CD4-positive, alpha-beta T cell treated with Interleukin-15 for 4 hours (primary cell): ENCODE measurements at regions not wholly inside any gene's neighbourhood (a gene's known extent, or its start where the extent isn't known, plus 50 kb on each side); places are given as distances from the start of the nearest gene placed in this dataset.
"Not testable (repeated sequence)": the region's sequence is repeated elsewhere in the genome, so short reads cannot be mapped to it uniquely, and the experiment has no call there.

Experiments
- DNase-seq: peaks from one replicate; pipeline ENCODE4 v3.0.0-alpha.2; 2020; ENCODE audit warnings: low spot score

DNA sequence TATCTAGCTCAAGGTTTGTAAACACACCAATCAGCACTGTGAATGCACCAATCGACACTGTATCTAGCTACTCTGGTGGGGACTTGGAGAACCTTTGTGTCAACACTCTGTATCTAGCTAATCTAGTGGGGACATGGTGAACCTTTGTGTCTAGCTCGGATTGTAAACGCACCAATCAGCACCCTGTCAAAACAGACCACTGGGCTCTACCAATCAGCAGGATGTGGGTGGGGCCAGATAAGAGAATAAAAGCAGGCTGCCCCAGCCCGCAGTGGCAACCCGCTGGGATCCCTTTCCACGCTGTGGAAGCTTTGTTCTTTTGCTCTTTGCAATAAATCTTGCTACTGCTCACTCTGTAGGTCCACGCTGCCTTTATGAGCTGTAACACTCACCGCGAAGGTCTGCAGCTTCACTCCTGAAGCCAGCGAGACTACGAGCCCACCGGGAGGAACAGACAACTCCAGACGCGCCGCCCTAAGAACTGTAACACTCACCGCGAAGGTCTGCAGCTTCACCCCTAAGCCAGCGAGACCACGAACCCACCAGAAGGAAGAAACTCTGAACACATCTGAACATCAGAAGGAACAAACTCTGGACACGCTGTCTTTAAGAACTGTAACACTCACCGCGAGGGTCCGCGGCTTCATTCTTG lies 128.5 kb downstream of the MRPL14 start:
- DNase-seq, result not testable (repeated sequence)

DNA sequence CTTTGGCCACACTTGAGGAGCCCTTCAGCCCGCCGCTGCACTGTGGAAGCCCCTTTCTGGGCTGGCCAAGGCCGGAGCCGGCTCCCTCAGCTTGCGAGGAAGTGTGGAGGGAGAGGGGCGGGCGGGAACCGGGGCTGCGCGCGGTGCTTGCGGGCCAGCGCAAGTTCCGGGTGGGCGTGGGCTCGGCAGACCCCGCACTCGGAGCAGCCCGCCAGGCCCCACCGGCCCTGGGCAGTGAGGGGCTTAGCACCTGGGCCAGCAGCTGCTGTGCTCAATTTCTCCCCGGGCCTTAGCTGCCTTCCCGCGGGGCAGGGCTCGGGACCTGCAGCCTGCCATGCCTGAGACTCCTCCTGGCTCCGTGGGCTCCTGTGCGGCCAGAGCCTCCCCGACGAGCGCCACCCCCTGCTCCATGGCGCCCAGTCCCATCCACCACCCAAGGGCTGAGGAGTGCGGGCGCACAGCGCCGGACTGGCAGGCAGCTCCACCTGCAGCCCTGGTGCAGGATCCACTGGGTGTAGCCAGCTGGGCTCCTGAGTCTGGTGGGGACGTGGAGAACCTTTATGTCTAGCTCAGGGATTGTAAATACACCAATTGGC lies 129.2 kb downstream of the MRPL14 start:
- DNase-seq, result not testable (repeated sequence)

DNA sequence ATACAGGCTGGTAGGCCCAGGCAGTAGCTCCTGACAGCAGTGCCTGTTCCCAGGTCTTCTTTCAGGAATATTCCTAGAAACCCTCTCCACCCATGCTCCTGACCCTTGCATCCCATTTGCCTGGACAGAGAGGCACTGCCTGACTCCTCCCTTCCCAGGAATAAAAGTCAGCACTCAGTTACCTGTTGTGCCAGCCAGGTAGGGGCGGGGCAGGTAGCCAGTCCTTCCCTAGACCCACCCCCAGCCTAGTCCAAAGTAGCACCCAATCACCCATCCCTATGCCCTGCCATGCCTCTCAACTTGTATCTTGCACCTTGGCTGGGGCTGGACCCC lies 129.9 kb downstream of the MRPL14 start:
- no peak for DNase-seq

DNA sequence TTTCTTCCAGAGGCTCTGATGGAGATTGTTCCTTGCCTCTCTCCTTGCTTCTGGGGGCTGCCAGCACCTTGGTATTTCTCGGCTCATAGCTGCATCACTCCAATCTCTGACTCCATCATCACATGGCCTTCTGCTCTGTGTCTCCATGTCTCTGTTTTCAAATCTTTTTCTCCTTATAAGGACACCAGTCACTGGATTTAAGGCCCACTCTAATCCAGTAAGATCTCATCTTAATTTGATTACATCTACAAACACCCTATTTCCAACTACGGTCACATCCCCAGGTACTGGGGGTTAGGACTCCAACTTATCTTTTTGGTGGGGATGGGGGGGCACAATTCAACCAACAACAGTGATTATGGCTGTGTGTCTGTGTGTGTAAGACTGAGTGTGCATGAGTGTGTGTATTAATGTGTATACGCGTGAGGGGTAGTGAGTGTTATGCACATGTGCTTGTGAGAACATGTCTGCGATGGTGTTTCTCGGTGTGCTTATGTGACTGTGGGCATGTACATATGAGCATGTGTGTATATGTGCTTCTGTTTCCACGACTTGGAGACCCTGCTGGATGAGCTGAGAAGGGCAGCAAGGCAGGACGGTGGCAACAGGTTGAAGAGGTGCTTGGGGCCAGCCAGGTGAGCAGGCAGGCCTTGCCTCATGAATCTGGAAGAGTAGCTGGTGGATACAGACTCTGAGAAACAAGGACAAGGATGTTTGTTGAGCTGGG lies 130.5 kb downstream of the MRPL14 start:
- no peak for DNase-seq

DNA sequence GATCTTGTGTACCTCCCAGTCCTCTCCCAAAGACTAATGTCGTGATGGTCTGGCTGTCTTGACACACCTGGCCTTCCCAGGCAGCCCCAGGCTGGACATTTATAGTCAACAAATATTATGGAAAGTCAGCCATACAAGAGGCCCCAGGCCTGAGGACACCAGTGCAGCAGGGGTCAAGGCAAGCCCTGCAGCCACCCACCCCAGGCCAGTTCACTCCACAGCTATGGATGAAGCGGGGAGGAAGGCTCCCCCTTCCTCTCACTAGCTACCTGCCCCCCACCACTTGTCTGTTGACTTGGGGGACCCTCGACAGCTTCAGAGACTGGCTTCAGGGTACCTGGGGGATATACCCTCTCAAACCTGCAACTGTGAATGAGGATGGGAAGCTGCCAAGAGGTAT lies 132.1 kb downstream of the MRPL14 start:
- no peak for DNase-seq

- DNase-seq, result no peak
These were observed 133.2 kb downstream of the MRPL14 start for GRCh38 chr6:43993881-43994523.

- DNase-seq, result no peak
These were observed 134.2 kb downstream of the MRPL14 start for GRCh38 chr6:43992783-43993644.

DNA sequence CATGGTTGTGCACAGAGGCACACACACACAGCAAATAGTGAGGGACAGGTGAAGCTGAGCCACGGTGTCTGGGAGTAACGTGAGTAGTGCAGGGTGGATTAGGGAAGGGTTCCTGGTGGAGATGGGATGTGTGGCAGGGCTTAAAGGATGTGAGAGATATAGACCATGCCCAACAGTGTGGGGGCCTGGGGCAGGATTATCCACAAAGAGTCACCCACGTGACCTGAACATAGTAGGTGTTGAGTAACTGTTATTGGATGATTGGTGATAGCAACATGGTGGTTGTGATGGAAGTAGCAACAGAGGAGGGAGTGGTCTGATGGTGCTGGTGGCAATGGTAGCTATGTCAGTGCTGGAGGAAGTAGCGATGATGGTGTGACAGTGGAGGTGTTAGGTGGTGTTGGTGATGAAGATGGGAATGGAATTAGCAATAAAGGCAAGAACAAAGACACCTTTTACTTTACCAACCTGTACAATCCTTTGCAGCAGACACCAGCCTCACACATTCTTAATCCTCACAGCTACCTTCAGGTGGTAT lies 135.1 kb downstream of the MRPL14 start:
- DNase-seq, result no peak

- no peak for DNase-seq
These were observed 136.3 kb downstream of the MRPL14 start for GRCh38 chr6:43990627-43991619.

DNA sequence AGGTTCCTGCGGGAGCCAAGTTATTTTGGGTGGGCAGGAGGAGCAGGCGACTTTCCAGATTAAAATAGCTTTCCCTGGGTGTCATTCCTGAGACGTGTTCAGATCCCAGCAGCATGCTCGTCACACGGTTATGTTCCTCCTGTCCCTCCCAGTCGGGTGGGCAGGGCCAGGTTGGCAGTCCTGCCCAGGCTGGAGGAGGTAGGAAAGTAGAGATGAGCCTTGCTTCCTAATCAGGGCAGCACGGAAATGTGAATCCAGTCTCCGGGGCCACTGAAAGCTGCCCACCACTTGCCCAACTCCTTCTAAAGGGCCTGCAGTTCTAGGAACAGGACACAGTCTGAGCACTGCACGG lies 137.0 kb downstream of the MRPL14 start:
- no peak for DNase-seq

DNA sequence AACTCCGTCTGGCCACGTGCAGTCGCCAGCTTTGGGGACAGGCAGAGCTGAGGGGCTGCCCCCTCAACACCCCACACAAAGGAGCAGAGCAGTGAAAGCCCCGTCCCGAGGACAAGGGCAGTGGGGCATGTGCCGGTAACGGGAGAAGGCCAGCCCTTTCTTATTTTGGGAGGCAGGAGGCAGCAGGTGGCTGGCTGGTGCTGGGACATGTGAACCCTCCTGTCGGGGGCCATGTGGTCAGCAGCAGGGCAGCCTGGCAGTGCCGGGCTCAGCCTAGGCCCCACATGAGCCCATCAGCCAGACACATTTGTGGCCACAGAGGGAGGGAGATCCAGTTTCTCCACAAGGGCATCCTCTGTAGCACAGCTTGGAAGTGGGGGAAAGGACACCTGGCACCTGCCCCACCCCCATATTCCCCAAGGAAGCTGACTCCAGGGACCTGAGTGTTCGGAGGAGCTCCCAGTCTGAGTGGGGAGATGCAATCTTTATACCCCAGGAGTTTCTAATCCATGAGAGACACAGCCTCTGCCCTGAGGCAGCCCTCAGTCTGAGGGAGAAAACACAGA lies 137.6 kb downstream of the MRPL14 start:
- no peak for DNase-seq

DNA sequence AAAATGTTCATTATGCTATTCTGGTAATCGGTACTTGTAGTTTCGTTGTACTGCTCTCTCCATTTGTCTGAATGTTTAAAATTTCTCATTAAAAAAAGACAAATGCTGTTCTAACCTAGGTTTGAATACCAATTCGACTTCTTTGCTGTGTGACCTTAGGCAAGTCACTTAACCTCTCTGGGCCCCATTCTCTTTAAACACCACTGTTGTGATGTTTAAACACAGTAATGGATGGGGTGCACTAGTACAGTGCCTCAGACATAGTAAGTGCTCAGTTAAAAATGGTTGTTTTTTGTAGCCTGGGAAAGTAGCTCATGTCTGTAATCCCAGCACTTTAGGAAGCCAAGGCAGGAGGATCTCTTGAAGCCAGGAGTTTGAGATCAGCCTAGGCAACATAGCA lies 138.5 kb downstream of the MRPL14 start:
- no peak for DNase-seq

- no peak for DNase-seq
These were observed 139.3 kb downstream of the MRPL14 start for GRCh38 chr6:43987838-43988439.

GRCh38 chr6:43986177-43986825 lies 141.0 kb downstream of the MRPL14 start:
- no peak for DNase-seq

DNA sequence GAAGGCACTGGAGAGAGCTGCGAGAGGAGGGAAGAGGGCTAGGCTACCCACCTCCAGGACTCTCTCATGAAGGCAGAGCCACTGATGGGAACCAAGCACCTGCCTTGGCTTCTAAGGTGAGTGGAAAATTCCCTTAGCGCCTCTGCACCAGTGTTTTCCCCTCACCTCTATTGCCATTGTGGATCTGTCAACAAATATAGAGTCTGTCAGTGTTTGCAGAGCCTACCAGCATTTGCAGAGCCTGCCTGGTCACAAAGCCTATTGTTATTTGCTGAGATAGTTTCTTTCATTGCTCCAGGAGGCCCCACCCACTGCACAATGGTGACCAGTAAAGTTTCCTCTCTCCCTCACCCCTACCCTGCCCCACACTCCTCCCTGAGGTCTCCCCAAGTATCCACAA lies 141.9 kb downstream of the MRPL14 start:
- no peak for DNase-seq

GRCh38 chr6:43984442-43985321 lies 142.6 kb downstream of the MRPL14 start:
- DNase-seq, result no peak

DNA sequence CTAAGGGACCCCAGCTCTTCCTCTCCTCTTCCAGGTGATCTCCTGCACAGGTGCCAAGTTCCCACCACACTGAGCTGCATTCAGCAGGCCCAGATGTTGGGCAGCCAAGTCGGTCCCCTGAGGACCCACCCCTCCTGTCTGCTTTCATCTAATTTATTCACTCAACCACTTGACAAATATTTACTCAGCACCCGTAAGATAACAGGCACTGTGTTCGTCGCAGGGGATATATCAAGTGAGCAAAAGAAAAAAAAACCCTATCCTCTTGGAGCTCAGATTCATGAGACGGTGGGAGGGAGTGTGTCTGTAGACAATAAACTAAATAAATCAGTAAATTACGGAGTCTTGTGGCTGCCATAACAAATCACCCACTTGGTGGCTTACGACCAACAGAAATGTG lies 143.6 kb downstream of the MRPL14 start:
- no peak for DNase-seq

DNA sequence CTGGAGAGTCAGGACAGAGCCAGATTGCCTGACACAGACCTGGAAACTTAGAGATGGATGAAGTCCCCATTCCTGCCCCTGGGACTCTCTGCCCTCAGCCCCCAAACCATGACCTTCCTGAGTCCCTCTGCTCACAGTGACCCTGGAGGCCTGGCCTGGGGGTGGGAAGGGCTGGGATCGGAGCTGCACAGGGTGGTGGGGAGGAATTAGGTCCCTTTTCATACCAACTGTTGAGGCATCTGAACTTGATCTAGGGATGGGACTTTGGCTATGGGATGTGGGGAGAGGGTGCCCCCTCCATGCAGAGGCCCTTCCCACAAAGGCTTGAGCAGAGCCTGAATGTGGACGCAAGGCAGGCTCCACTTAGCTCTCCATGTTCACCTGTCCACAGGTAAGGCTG lies 144.1 kb downstream of the MRPL14 start:
- no peak for DNase-seq
